ENCODE measurements at regions not wholly inside any gene's neighbourhood (a gene's known extent, or its start where the extent isn't known, plus 50 kb on each side); places are given as distances from the start of the nearest gene placed in this dataset.

GRCh38 chr14:98733536-98733935 is 538.5 kb downstream of the BCL11B start:
- Histone ChIP-seq H3K4me3 (ENCODE audit: low read length) (no peak overlapping the region), H3K27me3 (ENCODE audit: insufficient read depth, low read length) (no peaks in the 10 kb centered on the region), H3K9me3 (ENCODE audit: low read depth, low read length) (no peaks in the 10 kb centered on the region), H3K4me1 (ENCODE audit: insufficient read depth, low read length) (no peaks in the 10 kb centered on the region)

GRCh38 chr14:98736701-98737338 is 535.2 kb downstream of the BCL11B start:
- H3K4me1 ChIP-seq (ENCODE audit: insufficient read depth, low read length): no peaks in the 10 kb centered on the region
- H3K4me3 ChIP-seq (ENCODE audit: low read length): no peak overlapping the region
- no peaks in the 10 kb centered on the region for H3K9me3 ChIP-seq (ENCODE audit: low read depth, low read length)
- H3K27me3 ChIP-seq (ENCODE audit: insufficient read depth, low read length): no peaks in the 10 kb centered on the region

GRCh38 chr14:98741523-98741922 is 530.5 kb downstream of the BCL11B start:
- H3K4me3 ChIP-seq (ENCODE audit: low read length): no peak overlapping the region
- H3K4me1 ChIP-seq (ENCODE audit: insufficient read depth, low read length): no peaks in the 10 kb centered on the region
- H3K27me3 ChIP-seq (ENCODE audit: insufficient read depth, low read length): no peaks in the 10 kb centered on the region
- H3K9me3 ChIP-seq (ENCODE audit: low read depth, low read length): no peaks in the 10 kb centered on the region

- Histone ChIP-seq H3K27me3 (ENCODE audit: insufficient read depth, low read length) (no peaks in the 10 kb centered on the region), H3K9me3 (ENCODE audit: low read depth, low read length) (no peaks in the 10 kb centered on the region), H3K4me1 (ENCODE audit: insufficient read depth, low read length) (no peaks in the 10 kb centered on the region), H3K4me3 (ENCODE audit: low read length) (no peak overlapping the region)
Observed at GRCh38 chr14:98742001-98742400, 530.0 kb downstream of the BCL11B start.

- no peaks in the 10 kb centered on the region for H3K4me1 ChIP-seq (ENCODE audit: insufficient read depth, low read length)
- no peak overlapping the region for H3K4me3 ChIP-seq (ENCODE audit: low read length)
Observed at GRCh38 chr14:98743536-98743935, 528.5 kb downstream of the BCL11B start.

GRCh38 chr14:98748966-98749365 is 523.0 kb downstream of the BCL11B start:
- H3K4me1 ChIP-seq (ENCODE audit: insufficient read depth, low read length): no peaks in the 10 kb centered on the region

More at GRCh38 chr14:98743536-98743935, 528.5 kb downstream of the BCL11B start:
- Histone ChIP-seq H3K27me3 (ENCODE audit: insufficient read depth, low read length) (no peaks in the 10 kb centered on the region), H3K9me3 (ENCODE audit: low read depth, low read length) (no peaks in the 10 kb centered on the region)

GRCh38 chr14:98751110-98751509 is 520.9 kb downstream of the BCL11B start:
- Histone ChIP-seq H3K27me3 (ENCODE audit: insufficient read depth, low read length) (no peaks in the 10 kb centered on the region), H3K4me3 (ENCODE audit: low read length) (no peak overlapping the region), H3K4me1 (ENCODE audit: insufficient read depth, low read length) (no peaks in the 10 kb centered on the region), H3K9me3 (ENCODE audit: low read depth, low read length) (peaks cover 7% of the 10 kb centered on the region)

More at GRCh38 chr14:98748966-98749365, 523.0 kb downstream of the BCL11B start:
- H3K27me3 ChIP-seq (ENCODE audit: insufficient read depth, low read length): no peaks in the 10 kb centered on the region
- no peaks in the 10 kb centered on the region for H3K9me3 ChIP-seq (ENCODE audit: low read depth, low read length)
- H3K4me3 ChIP-seq (ENCODE audit: low read length): no peak overlapping the region

- H3K9me3 ChIP-seq (ENCODE audit: low read depth, low read length): peaks cover 7% of the 10 kb centered on the region
- no peak overlapping the region for H3K4me3 ChIP-seq (ENCODE audit: low read length)
- no peaks in the 10 kb centered on the region for H3K4me1 ChIP-seq (ENCODE audit: insufficient read depth, low read length)
- H3K27me3 ChIP-seq (ENCODE audit: insufficient read depth, low read length): no peaks in the 10 kb centered on the region
Observed at GRCh38 chr14:98752660-98753059, 519.3 kb downstream of the BCL11B start.

GRCh38 chr14:98754343-98755020 is 517.5 kb downstream of the BCL11B start:
- peaks cover 7% of the 10 kb centered on the region for H3K9me3 ChIP-seq (ENCODE audit: low read depth, low read length)
- H3K27me3 ChIP-seq (ENCODE audit: insufficient read depth, low read length): no peaks in the 10 kb centered on the region
- no peak overlapping the region for H3K4me3 ChIP-seq (ENCODE audit: low read length)
- H3K4me1 ChIP-seq (ENCODE audit: insufficient read depth, low read length): no peaks in the 10 kb centered on the region

GRCh38 chr14:98756749-98757148 is 515.2 kb downstream of the BCL11B start:
- Histone ChIP-seq H3K4me3 (ENCODE audit: low read length) (no peak overlapping the region), H3K27me3 (ENCODE audit: insufficient read depth, low read length) (no peaks in the 10 kb centered on the region), H3K4me1 (ENCODE audit: insufficient read depth, low read length) (no peaks in the 10 kb centered on the region), H3K9me3 (ENCODE audit: low read depth, low read length) (peaks cover 7% of the 10 kb centered on the region)

GRCh38 chr14:98758440-98758839 is 513.6 kb downstream of the BCL11B start:
- Histone ChIP-seq H3K4me3 (ENCODE audit: low read length) (no peak overlapping the region), H3K27me3 (ENCODE audit: insufficient read depth, low read length) (no peaks in the 10 kb centered on the region), H3K9me3 (ENCODE audit: low read depth, low read length) (peaks cover 17% of the 10 kb centered on the region), H3K4me1 (ENCODE audit: insufficient read depth, low read length) (no peaks in the 10 kb centered on the region)

- peaks cover 15% of the 10 kb centered on the region for H3K9me3 ChIP-seq (ENCODE audit: low read depth, low read length)
- H3K4me3 ChIP-seq (ENCODE audit: low read length): no peak overlapping the region
- H3K27me3 ChIP-seq (ENCODE audit: insufficient read depth, low read length): no peaks in the 10 kb centered on the region
- no peaks in the 10 kb centered on the region for H3K4me1 ChIP-seq (ENCODE audit: insufficient read depth, low read length)
Observed at GRCh38 chr14:98761993-98762392, 510.0 kb downstream of the BCL11B start.

- Histone ChIP-seq H3K9me3 (ENCODE audit: low read depth, low read length) (peaks cover 15% of the 10 kb centered on the region), H3K4me3 (ENCODE audit: low read length) (no peak overlapping the region), H3K27me3 (ENCODE audit: insufficient read depth, low read length) (no peaks in the 10 kb centered on the region), H3K4me1 (ENCODE audit: insufficient read depth, low read length) (no peaks in the 10 kb centered on the region)
Observed at GRCh38 chr14:98766818-98767217, 505.2 kb downstream of the BCL11B start.

- H3K27me3 ChIP-seq (ENCODE audit: insufficient read depth, low read length): no peaks in the 10 kb centered on the region
- no peaks in the 10 kb centered on the region for H3K4me1 ChIP-seq (ENCODE audit: insufficient read depth, low read length)
- H3K4me3 ChIP-seq (ENCODE audit: low read length): no peak overlapping the region
- no peaks in the 10 kb centered on the region for H3K9me3 ChIP-seq (ENCODE audit: low read depth, low read length)
Observed at GRCh38 chr14:98769326-98769725, 502.7 kb downstream of the BCL11B start.

- no peak overlapping the region for H3K4me3 ChIP-seq (ENCODE audit: low read length)
- H3K4me1 ChIP-seq (ENCODE audit: insufficient read depth, low read length): no peaks in the 10 kb centered on the region
- no peaks in the 10 kb centered on the region for H3K9me3 ChIP-seq (ENCODE audit: low read depth, low read length)
Observed at GRCh38 chr14:98770151-98770550, 501.8 kb downstream of the BCL11B start.

GRCh38 chr14:98773814-98774213 is 498.2 kb downstream of the BCL11B start:
- no peaks in the 10 kb centered on the region for H3K9me3 ChIP-seq (ENCODE audit: low read depth, low read length)
- no peak overlapping the region for H3K4me3 ChIP-seq (ENCODE audit: low read length)
- H3K4me1 ChIP-seq (ENCODE audit: insufficient read depth, low read length): no peaks in the 10 kb centered on the region
- H3K27me3 ChIP-seq (ENCODE audit: insufficient read depth, low read length): no peaks in the 10 kb centered on the region

More at GRCh38 chr14:98770151-98770550, 501.8 kb downstream of the BCL11B start:
- H3K27me3 ChIP-seq (ENCODE audit: insufficient read depth, low read length): no peaks in the 10 kb centered on the region
